ENCODE measurements at regions not wholly inside any gene's neighbourhood (a gene's known extent, or its start where the extent isn't known, plus 50 kb on each side); places are given as distances from the start of the nearest gene placed in this dataset.

DNA sequence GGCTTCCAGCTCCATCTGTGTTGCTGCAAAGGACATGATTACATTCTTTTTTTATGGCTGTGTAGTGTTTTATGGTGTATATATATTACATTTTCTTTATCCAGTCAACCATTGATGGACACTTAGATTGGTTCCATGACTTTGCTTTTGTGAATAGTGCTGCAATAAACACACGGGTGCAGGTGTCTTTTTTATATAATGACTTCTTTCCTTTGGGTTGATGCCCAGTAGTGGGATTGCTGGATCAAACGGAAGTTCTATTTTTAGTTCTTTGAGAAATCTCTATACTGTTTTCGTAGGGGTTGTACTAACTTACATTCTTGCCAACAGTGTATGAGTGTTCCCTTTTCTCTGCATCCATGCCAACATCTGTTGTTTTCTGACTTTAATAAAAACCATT, 189.7 kb downstream of the ACTR3B start:
- TF ChIP-seq, protein P1, sequence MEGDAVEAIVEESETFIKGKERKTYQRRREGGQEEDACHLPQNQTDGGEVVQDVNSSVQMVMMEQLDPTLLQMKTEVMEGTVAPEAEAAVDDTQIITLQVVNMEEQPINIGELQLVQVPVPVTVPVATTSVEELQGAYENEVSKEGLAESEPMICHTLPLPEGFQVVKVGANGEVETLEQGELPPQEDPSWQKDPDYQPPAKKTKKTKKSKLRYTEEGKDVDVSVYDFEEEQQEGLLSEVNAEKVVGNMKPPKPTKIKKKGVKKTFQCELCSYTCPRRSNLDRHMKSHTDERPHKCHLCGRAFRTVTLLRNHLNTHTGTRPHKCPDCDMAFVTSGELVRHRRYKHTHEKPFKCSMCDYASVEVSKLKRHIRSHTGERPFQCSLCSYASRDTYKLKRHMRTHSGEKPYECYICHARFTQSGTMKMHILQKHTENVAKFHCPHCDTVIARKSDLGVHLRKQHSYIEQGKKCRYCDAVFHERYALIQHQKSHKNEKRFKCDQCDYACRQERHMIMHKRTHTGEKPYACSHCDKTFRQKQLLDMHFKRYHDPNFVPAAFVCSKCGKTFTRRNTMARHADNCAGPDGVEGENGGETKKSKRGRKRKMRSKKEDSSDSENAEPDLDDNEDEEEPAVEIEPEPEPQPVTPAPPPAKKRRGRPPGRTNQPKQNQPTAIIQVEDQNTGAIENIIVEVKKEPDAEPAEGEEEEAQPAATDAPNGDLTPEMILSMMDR (IDR thresholded peaks at IDR 0.05): no peak
- TF ChIP-seq POLR2A (IDR thresholded peaks at IDR 0.05): no peak
